CD14-positive monocyte (primary cell): ENCODE measurements at regions not wholly inside any gene's neighbourhood (a gene's known extent, or its start where the extent isn't known, plus 50 kb on each side); places are given as distances from the start of the nearest gene placed in this dataset.

Experiments used
- DNase-seq, 3 donors: peaks; one replicate each; pipeline ENCODE4 v3.0.0-alpha.2; 2011 to 2022
- H2AFZ ChIP-seq: 2 replicates; pipeline ENCODE4 v1.6.0; 2012; ENCODE audit warnings: mild to moderate bottlenecking, low read depth, low read length, inconsistent platforms; ENCODE audit not compliant: insufficient read depth, poor library complexity, severe bottlenecking
- H3K27ac ChIP-seq, 2 donors: 1 replicate in 1 of 2; 2 replicates in 1 of 2; pipeline ENCODE4 v1.5.1; 2012 to 2013; ENCODE audit warnings: low read length in 2 of 2, control low read depth in 1 of 2, inconsistent platforms in 1 of 2, low read depth in 1 of 2, mild to moderate bottlenecking in 1 of 2
- H3K27me3 ChIP-seq, 2 donors: one replicate each; pipeline versions ENCODE4 v1.6.0 to v1.6.1; 2011 to 2013; ENCODE audit warnings: low read length in 2 of 2; ENCODE audit not compliant: control insufficient read depth in 2 of 2, insufficient read depth in 2 of 2
- H3K36me3 ChIP-seq, 2 donors: replicated peaks in 1 of 2; 1 replicate in 1 of 2; 2 replicates in 1 of 2; pipeline versions ENCODE4 v1.5.1 to v1.6.1; 2012 to 2013; ENCODE audit warnings: low read length in 2 of 2, control low read depth in 1 of 2, inconsistent platforms in 1 of 2, mild to moderate bottlenecking in 1 of 2; ENCODE audit not compliant: insufficient read depth in 2 of 2, control insufficient read depth in 1 of 2
- H3K4me1 ChIP-seq, 2 donors: 1 replicate in 1 of 2; 2 replicates in 1 of 2; pipeline versions ENCODE4 v1.5.1 to v1.6.1; 2012 to 2013; ENCODE audit warnings: low read length in 2 of 2, control low read depth in 1 of 2, inconsistent platforms in 1 of 2, mild to moderate bottlenecking in 1 of 2, moderate library complexity in 1 of 2; ENCODE audit not compliant: insufficient read depth in 2 of 2, control insufficient read depth in 1 of 2
- H3K4me2 ChIP-seq: replicated peaks from 2 replicates; pipeline ENCODE3; 2012; ENCODE audit warnings: low read length, moderate library complexity, mild to moderate bottlenecking; ENCODE audit not compliant: poor library complexity, severe bottlenecking; ENCODE audit errors: extremely low read depth
- H3K4me3 ChIP-seq, 3 experiments: fragments of 200-600 bp in 1 of 3; sonication (generic) in 1 of 3; replicated peaks in 1 of 3; 1 replicate in 2 of 3; 2 replicates in 1 of 3; pipeline ENCODE4 v1.5.1; 2011 to 2013; ENCODE audit warnings: low read length in 3 of 3, mild to moderate bottlenecking in 3 of 3, control low read depth in 2 of 3, low read depth in 2 of 3, inconsistent platforms in 1 of 3, moderate library complexity in 1 of 3
- H3K79me2 ChIP-seq: 2 replicates; pipeline ENCODE4 v1.6.0; 2012; ENCODE audit warnings: mild to moderate bottlenecking, control low read depth, inconsistent platforms, low read length, moderate library complexity; ENCODE audit not compliant: insufficient read depth
- H3K9ac ChIP-seq: 2 replicates; pipeline ENCODE4 v1.6.0; 2017; ENCODE audit warnings: low read length, mild to moderate bottlenecking; ENCODE audit not compliant: insufficient read depth, poor library complexity, severe bottlenecking
- H3K9me3 ChIP-seq, 2 donors: replicated peaks in 1 of 2; 1 replicate in 1 of 2; 2 replicates in 1 of 2; pipeline versions ENCODE4 v1.5.1 to v1.6.1; 2012 to 2013; ENCODE audit warnings: low read length in 2 of 2, control low read depth in 1 of 2; ENCODE audit not compliant: control insufficient read depth in 1 of 2, insufficient read depth in 1 of 2
- H4K20me1 ChIP-seq: 2 replicates; pipeline ENCODE4 v1.6.0; 2012; ENCODE audit warnings: mild to moderate bottlenecking, low read length, control low read depth, moderate library complexity; ENCODE audit not compliant: insufficient read depth
- H3K27ac Mint-ChIP-seq, 7 donors: one replicate each; pipeline ENCODE4 v1.8.0; 2020; ENCODE audit warnings: mild to moderate bottlenecking in 7 of 7, mixed read lengths in 7 of 7, moderate library complexity in 6 of 7, inconsistent platforms in 2 of 7
- H3K27me3 Mint-ChIP-seq, 3 donors: one replicate each; pipeline ENCODE4 v1.8.0; 2021 to 2022; ENCODE audit warnings: low read depth in 3 of 3, mild to moderate bottlenecking in 3 of 3, mixed read lengths in 3 of 3, moderate library complexity in 3 of 3, inconsistent platforms in 1 of 3
- H3K36me3 Mint-ChIP-seq, 2 donors: one replicate each; pipeline ENCODE4 v1.8.0; 2020; ENCODE audit warnings: mixed read lengths in 2 of 2, inconsistent platforms in 1 of 2, mild to moderate bottlenecking in 1 of 2
- H3K4me1 Mint-ChIP-seq: one replicate; pipeline ENCODE4 v1.8.0; 2020; ENCODE audit warnings: mild to moderate bottlenecking, mixed read lengths
- H3K4me3 Mint-ChIP-seq, 2 donors: one replicate each; pipeline ENCODE4 v1.8.0; 2020; ENCODE audit warnings: mild to moderate bottlenecking in 2 of 2, mixed read lengths in 2 of 2, moderate library complexity in 1 of 2
- H3K9me3 Mint-ChIP-seq, 7 donors: one replicate each; pipeline ENCODE4 v1.8.0; 2020 to 2022; ENCODE audit warnings: mixed read lengths in 7 of 7, mild to moderate bottlenecking in 6 of 7, moderate library complexity in 6 of 7, inconsistent platforms in 2 of 7
- CTCF ChIP-seq: fragments of 200-600 bp; IDR thresholded peaks from one replicate; pipeline ENCODE4 v1.8.0; 2022; ENCODE audit warnings: antibody characterized with exemption, mild to moderate bottlenecking
- whole genome bisulfite sequencing: methylation state at CpG from one replicate; pipeline ENCODE4 v1.1.5; 2013; ENCODE audit warnings: missing lambda C conversion rate; ENCODE audit not compliant: insufficient coverage; 5-methylcytosine and 5-hydroxymethylcytosine counted together
- intact Hi-C, 2 donors: fragments of 100-400 bp; cut with micrococcal nuclease; formaldehyde crosslinking; loops; one replicate each; pipeline versions ENCODE4 v1.15.0 to v1.15.1; 2023

GRCh38 chr3:178396318-178396717, 139.9 kb upstream of the KCNMB2 start:
- no peaks in the 10 kb centered on the region for H3K27me3 ChIP-seq
- no CpG with 5 or more reads among the region's 2 CpGs for WGBS

GRCh38 chr3:178397202-178397601, 139.0 kb upstream of the KCNMB2 start:
- no peak for TF ChIP-seq CTCF
- H3K4me2 ChIP-seq: no peak overlapping the region
- Mint-ChIP-seq H3K9me3 (peaks cover 0 to 5% (median 0%) of the 10 kb centered on the region in 7 donors), H3K4me1 (no peaks in the 10 kb centered on the region), H3K27me3 (no peaks in the 10 kb centered on the region), H3K27ac (no peak overlapping the region), H3K4me3 (no peak overlapping the region), H3K36me3 (no peaks in the 10 kb centered on the region)
- H2AFZ ChIP-seq: no peak overlapping the region
- no peaks in the 10 kb centered on the region for H3K79me2 ChIP-seq
- H3K36me3 ChIP-seq: no peaks in the 10 kb centered on the region
- no peak overlapping the region for H3K4me3 ChIP-seq
- no peaks in the 10 kb centered on the region for H3K4me1 ChIP-seq
- DNase-seq: no peak
- no peaks in the 10 kb centered on the region for H4K20me1 ChIP-seq
- no peaks in the 10 kb centered on the region for H3K9me3 ChIP-seq
- H3K9ac ChIP-seq: no peak overlapping the region
- H3K27me3 ChIP-seq: no peaks in the 10 kb centered on the region
- no peak overlapping the region for H3K27ac ChIP-seq
- intact Hi-C loops: no loop called here
- no CpG with 5 or more reads among the region's 2 CpGs for WGBS

More at GRCh38 chr3:178396318-178396717, 139.9 kb upstream of the KCNMB2 start:
- Histone ChIP-seq H2AFZ (no peak overlapping the region), H3K9me3 (no peaks in the 10 kb centered on the region), H3K36me3 (no peaks in the 10 kb centered on the region), H4K20me1 (no peaks in the 10 kb centered on the region), H3K27ac (no peak overlapping the region), H3K79me2 (no peaks in the 10 kb centered on the region), H3K9ac (no peak overlapping the region), H3K4me2 (no peak overlapping the region), H3K4me3 (no peak overlapping the region), H3K4me1 (no peaks in the 10 kb centered on the region)
- Mint-ChIP-seq H3K4me3 (no peak overlapping the region), H3K27me3 (no peaks in the 10 kb centered on the region), H3K4me1 (no peaks in the 10 kb centered on the region), H3K9me3 (peaks cover 0 to 5% (median 0%) of the 10 kb centered on the region in 7 donors), H3K27ac (no peak overlapping the region), H3K36me3 (no peaks in the 10 kb centered on the region)
- intact Hi-C loops: no loop called here
- no peak for DNase-seq
- TF ChIP-seq CTCF: no peak
